ENCODE measurements at regions not wholly inside any gene's neighbourhood (a gene's known extent, or its start where the extent isn't known, plus 50 kb on each side); places are given as distances from the start of the nearest gene placed in this dataset.

DNA sequence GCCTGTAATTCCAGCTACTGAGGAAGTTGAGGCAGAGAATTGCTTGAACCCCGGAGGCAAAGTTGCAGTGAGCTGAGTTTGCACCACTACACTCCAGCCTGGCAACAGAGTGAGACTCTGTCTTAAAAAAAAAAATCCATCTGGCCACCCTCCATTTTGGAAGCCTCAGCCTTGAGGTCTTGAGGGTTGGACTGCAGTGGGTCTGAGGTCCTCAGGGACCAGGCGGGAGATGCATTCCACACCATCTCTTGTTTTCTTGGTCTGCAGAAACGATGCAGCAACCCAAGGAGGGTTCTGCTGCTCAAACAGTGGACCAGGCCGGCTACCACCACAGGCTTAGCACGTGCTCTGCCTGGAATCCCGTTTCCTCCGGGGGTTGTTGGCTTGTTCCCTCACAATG lies 299.3 kb downstream of the FGF9 start:
- TF ChIP-seq ZNF114 (CRISPR knock-in tag; IDR thresholded peaks at IDR 0.05) = no peak
- no peak for TF ChIP-seq ZNF331 (CRISPR knock-in tag; IDR thresholded peaks at IDR 0.05; ENCODE audit: low read depth)
- TF ChIP-seq, protein P1, sequence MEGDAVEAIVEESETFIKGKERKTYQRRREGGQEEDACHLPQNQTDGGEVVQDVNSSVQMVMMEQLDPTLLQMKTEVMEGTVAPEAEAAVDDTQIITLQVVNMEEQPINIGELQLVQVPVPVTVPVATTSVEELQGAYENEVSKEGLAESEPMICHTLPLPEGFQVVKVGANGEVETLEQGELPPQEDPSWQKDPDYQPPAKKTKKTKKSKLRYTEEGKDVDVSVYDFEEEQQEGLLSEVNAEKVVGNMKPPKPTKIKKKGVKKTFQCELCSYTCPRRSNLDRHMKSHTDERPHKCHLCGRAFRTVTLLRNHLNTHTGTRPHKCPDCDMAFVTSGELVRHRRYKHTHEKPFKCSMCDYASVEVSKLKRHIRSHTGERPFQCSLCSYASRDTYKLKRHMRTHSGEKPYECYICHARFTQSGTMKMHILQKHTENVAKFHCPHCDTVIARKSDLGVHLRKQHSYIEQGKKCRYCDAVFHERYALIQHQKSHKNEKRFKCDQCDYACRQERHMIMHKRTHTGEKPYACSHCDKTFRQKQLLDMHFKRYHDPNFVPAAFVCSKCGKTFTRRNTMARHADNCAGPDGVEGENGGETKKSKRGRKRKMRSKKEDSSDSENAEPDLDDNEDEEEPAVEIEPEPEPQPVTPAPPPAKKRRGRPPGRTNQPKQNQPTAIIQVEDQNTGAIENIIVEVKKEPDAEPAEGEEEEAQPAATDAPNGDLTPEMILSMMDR (conservative IDR thresholded peaks at IDR 0.05; ENCODE audit: low read depth in 2 of 2) = no peak
- no peak for TF ChIP-seq POLR2AphosphoS5 (IDR thresholded peaks at IDR 0.05; ENCODE audit: low read depth)
- H2AFZ ChIP-seq = 0 out of 2 replicates have a peak overlapping the region, but pooled peaks have one; percentile 18

DNA sequence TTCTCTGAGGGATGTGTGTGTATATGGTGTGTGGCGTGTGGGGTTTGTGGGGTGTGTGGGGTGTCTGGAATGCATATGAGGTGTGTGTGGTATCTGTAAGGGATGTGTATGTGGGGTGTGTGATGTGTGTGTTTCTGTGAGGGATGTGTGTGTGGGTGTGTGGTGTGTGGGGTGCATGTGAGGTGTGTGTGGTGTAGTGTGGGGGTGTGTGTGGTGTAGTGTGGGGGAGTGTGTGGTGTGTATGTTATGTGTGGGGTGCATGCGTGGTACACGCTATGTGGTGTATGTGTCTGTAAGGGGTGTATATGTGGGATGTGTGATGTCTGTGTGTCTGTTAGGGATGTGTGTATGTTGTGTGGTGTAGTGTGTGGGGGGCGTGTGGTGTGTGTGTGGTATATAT lies 300.0 kb downstream of the FGF9 start:
- Histone ChIP-seq H3K79me2 (replicated peaks; ENCODE audit: insufficient read depth) (no peaks in the 10 kb centered on the region), H4K20me1 (replicated peaks; ENCODE audit: insufficient read depth) (no peaks in the 10 kb centered on the region), H3K4me3 (no peak overlapping the region), H3K9me2 (ENCODE audit: insufficient read depth) (0 out of 2 replicates have a peak, but pooled peaks cover 3% of the 10 kb centered on the region), H3F3A (replicated peaks; ENCODE audit: low read depth) (no peaks in the 10 kb centered on the region), H3K27me3 (ENCODE audit: insufficient read depth) (no peaks in the 10 kb centered on the region), H3K4me2 (no peak overlapping the region), H2AFZ (no peak overlapping the region), H3K36me3 (ENCODE audit: insufficient read depth) (no peaks in the 10 kb centered on the region), H3K4me1 (ENCODE audit: insufficient read depth) (no peaks in the 10 kb centered on the region), H3K27ac (ENCODE audit: low read depth) (no peak overlapping the region)
- H3K4me1 Mint-ChIP-seq = peaks cover 5% of the 10 kb centered on the region; the same call in 1 of the 3 replicates
- H3K4me3 Mint-ChIP-seq = no peak overlapping the region
- H3K9me3 Mint-ChIP-seq = no peaks in the 10 kb centered on the region
- DNase-seq (ENCODE audit: low spot score) (no peak), ATAC-seq (no peak)
- H3K36me3 Mint-ChIP-seq (ENCODE audit: low read depth) = no peaks in the 10 kb centered on the region
- no peak overlapping the region for H3K27ac Mint-ChIP-seq
- no peaks in the 10 kb centered on the region for H3K27me3 Mint-ChIP-seq (ENCODE audit: insufficient read depth, low read depth, poor library complexity)
- TF ChIP-seq JUNB (IDR thresholded peaks at IDR 0.05; ENCODE audit: unreplicated experiment) = no peak
- TF ChIP-seq ZNF331 (CRISPR knock-in tag; IDR thresholded peaks at IDR 0.05; ENCODE audit: low read depth) = no peak
- TF ChIP-seq CREB1 (CRISPR knock-in tag; IDR thresholded peaks at IDR 0.05; ENCODE audit: low read depth) = no peak
- no peak for TF ChIP-seq EZH2 (IDR thresholded peaks at IDR 0.05; ENCODE audit: low read depth, unreplicated experiment)
- TF ChIP-seq, protein P2, sequence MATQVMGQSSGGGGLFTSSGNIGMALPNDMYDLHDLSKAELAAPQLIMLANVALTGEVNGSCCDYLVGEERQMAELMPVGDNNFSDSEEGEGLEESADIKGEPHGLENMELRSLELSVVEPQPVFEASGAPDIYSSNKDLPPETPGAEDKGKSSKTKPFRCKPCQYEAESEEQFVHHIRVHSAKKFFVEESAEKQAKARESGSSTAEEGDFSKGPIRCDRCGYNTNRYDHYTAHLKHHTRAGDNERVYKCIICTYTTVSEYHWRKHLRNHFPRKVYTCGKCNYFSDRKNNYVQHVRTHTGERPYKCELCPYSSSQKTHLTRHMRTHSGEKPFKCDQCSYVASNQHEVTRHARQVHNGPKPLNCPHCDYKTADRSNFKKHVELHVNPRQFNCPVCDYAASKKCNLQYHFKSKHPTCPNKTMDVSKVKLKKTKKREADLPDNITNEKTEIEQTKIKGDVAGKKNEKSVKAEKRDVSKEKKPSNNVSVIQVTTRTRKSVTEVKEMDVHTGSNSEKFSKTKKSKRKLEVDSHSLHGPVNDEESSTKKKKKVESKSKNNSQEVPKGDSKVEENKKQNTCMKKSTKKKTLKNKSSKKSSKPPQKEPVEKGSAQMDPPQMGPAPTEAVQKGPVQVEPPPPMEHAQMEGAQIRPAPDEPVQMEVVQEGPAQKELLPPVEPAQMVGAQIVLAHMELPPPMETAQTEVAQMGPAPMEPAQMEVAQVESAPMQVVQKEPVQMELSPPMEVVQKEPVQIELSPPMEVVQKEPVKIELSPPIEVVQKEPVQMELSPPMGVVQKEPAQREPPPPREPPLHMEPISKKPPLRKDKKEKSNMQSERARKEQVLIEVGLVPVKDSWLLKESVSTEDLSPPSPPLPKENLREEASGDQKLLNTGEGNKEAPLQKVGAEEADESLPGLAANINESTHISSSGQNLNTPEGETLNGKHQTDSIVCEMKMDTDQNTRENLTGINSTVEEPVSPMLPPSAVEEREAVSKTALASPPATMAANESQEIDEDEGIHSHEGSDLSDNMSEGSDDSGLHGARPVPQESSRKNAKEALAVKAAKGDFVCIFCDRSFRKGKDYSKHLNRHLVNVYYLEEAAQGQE (IDR thresholded peaks at IDR 0.05; ENCODE audit: unreplicated experiment) = no peak
- TF ChIP-seq STAT1 (IDR thresholded peaks at IDR 0.05; ENCODE audit: unreplicated experiment) = no peak
- TF ChIP-seq ZNF114 (CRISPR knock-in tag; IDR thresholded peaks at IDR 0.05) = no peak
- TF ChIP-seq, protein P3, sequence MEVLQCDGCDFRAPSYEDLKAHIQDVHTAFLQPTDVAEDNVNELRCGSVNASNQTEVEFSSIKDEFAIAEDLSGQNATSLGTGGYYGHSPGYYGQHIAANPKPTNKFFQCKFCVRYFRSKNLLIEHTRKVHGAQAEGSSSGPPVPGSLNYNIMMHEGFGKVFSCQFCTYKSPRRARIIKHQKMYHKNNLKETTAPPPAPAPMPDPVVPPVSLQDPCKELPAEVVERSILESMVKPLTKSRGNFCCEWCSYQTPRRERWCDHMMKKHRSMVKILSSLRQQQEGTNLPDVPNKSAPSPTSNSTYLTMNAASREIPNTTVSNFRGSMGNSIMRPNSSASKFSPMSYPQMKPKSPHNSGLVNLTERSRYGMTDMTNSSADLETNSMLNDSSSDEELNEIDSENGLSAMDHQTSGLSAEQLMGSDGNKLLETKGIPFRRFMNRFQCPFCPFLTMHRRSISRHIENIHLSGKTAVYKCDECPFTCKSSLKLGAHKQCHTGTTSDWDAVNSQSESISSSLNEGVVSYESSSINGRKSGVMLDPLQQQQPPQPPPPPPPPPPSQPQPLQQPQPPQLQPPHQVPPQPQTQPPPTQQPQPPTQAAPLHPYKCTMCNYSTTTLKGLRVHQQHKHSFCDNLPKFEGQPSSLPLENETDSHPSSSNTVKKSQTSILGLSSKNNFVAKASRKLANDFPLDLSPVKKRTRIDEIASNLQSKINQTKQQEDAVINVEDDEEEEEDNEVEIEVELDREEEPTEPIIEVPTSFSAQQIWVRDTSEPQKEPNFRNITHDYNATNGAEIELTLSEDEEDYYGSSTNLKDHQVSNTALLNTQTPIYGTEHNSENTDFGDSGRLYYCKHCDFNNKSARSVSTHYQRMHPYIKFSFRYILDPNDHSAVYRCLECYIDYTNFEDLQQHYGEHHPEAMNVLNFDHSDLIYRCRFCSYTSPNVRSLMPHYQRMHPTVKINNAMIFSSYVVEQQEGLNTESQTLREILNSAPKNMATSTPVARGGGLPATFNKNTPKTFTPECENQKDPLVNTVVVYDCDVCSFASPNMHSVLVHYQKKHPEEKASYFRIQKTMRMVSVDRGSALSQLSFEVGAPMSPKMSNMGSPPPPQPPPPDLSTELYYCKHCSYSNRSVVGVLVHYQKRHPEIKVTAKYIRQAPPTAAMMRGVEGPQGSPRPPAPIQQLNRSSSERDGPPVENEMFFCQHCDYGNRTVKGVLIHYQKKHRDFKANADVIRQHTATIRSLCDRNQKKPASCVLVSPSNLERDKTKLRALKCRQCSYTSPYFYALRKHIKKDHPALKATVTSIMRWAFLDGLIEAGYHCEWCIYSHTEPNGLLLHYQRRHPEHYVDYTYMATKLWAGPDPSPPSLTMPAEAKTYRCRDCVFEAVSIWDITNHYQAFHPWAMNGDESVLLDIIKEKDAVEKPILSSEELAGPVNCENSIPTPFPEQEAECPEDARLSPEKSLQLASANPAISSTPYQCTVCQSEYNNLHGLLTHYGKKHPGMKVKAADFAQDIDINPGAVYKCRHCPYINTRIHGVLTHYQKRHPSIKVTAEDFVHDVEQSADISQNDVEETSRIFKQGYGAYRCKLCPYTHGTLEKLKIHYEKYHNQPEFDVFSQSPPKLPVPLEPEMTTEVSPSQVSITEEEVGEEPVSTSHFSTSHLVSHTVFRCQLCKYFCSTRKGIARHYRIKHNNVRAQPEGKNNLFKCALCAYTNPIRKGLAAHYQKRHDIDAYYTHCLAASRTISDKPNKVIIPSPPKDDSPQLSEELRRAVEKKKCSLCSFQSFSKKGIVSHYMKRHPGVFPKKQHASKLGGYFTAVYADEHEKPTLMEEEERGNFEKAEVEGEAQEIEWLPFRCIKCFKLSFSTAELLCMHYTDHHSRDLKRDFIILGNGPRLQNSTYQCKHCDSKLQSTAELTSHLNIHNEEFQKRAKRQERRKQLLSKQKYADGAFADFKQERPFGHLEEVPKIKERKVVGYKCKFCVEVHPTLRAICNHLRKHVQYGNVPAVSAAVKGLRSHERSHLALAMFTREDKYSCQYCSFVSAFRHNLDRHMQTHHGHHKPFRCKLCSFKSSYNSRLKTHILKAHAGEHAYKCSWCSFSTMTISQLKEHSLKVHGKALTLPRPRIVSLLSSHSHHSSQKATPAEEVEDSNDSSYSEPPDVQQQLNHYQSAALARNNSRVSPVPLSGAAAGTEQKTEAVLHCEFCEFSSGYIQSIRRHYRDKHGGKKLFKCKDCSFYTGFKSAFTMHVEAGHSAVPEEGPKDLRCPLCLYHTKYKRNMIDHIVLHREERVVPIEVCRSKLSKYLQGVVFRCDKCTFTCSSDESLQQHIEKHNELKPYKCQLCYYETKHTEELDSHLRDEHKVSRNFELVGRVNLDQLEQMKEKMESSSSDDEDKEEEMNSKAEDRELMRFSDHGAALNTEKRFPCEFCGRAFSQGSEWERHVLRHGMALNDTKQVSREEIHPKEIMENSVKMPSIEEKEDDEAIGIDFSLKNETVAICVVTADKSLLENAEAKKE (CRISPR knock-in tag; IDR thresholded peaks at IDR 0.05) = no peak
- TF ChIP-seq POLR2AphosphoS5 (IDR thresholded peaks at IDR 0.05; ENCODE audit: low read depth) = no peak

More for the DNA sequence above, 299.3 kb downstream of the FGF9 start:
- no peak for DNase-seq (ENCODE audit: low spot score)
- no peaks in the 10 kb centered on the region for H3K79me2 ChIP-seq (replicated peaks; ENCODE audit: insufficient read depth)
- H3K4me3 ChIP-seq = no peak overlapping the region
- no peak for ATAC-seq
- no peak overlapping the region for H3K4me3 Mint-ChIP-seq
- no peaks in the 10 kb centered on the region for H3K9me3 Mint-ChIP-seq
- H3K4me1 ChIP-seq (ENCODE audit: insufficient read depth) = no peaks in the 10 kb centered on the region
- no peaks in the 10 kb centered on the region for H3K36me3 ChIP-seq (ENCODE audit: insufficient read depth)
- H3K27me3 Mint-ChIP-seq (ENCODE audit: insufficient read depth, low read depth, poor library complexity) = no peaks in the 10 kb centered on the region
- peaks cover 1% of the 10 kb centered on the region; the same call in 1 of the 3 replicates for H3K4me1 Mint-ChIP-seq
- no peak overlapping the region for H3K27ac Mint-ChIP-seq
- no peaks in the 10 kb centered on the region for H3F3A ChIP-seq (replicated peaks; ENCODE audit: low read depth)
- H4K20me1 ChIP-seq (replicated peaks; ENCODE audit: insufficient read depth) = no peaks in the 10 kb centered on the region
- 0 out of 2 replicates have a peak, but pooled peaks cover 3% of the 10 kb centered on the region for H3K9me2 ChIP-seq (ENCODE audit: insufficient read depth)
- H3K27ac ChIP-seq (ENCODE audit: low read depth) = no peak overlapping the region
- H3K36me3 Mint-ChIP-seq (ENCODE audit: low read depth) = no peaks in the 10 kb centered on the region
- no peak overlapping the region for H3K4me2 ChIP-seq
- no peaks in the 10 kb centered on the region for H3K27me3 ChIP-seq (ENCODE audit: insufficient read depth)

Data from GM23338 (cell line).